GM18508 (cell line): ENCODE measurements at regions not wholly inside any gene's neighbourhood (a gene's known extent, or its start where the extent isn't known, plus 50 kb on each side); places are given as distances from the start of the nearest gene placed in this dataset.
"Not testable (repeated sequence)": the region's sequence is repeated elsewhere in the genome, so short reads cannot be mapped to it uniquely, and the experiment has no call there.

ENCODE experiments used
- ATAC-seq: cut with Tn5 transposase; IDR thresholded peaks from one replicate; pipeline ENCODE4 v1.9.1; 2021; ENCODE audit warnings: moderate number of reproducible peaks; ENCODE audit not compliant: insufficient read depth, unreplicated experiment

- ATAC-seq = no peak
Observed at GRCh38 chr12:33813536-33813935, 208.8 kb upstream of the ALG10 start.

DNA sequence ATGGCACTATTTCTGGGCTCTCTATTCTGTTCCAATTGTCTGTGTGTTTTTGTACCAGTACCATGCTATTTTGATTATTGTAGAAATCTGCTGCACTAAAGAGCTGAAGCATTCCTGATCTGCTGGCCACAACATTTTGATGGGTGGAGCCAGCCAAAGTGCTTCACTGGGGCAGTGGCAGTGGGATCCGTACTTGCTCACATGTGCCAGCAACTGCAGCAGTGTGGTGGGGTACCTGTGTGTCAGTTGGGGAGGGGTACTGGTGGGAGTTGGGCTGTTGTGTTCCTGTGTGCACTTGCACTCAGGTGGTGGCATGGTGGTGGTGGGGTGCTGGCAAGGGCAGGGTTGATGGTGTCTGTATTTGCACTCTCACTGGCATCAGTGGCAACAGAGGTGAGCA, 204.6 kb upstream of the ALG10 start:
- no peak for ATAC-seq

- ATAC-seq = no peak
Observed at GRCh38 chr12:33818313-33818712, 204.0 kb upstream of the ALG10 start.

DNA sequence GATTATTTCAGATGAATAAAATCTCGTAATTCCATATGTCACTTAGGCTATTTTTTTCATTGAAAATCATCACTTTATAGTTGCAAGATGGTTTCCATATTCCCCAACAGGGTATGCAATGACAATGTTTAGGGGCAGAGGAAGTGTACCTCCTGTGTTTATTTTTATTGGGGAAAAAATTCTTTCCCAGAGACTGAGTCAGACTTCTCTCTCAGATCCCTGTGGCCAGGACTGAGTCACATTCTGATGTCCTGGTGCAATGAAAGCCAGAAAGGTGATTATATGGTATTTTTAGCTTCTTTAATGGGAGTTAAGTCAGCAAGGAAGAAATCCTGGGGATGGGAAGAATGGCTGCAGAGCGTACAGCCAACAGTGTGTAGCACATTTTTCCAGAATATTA, 196.9 kb upstream of the ALG10 start:
- no peak for ATAC-seq

DNA sequence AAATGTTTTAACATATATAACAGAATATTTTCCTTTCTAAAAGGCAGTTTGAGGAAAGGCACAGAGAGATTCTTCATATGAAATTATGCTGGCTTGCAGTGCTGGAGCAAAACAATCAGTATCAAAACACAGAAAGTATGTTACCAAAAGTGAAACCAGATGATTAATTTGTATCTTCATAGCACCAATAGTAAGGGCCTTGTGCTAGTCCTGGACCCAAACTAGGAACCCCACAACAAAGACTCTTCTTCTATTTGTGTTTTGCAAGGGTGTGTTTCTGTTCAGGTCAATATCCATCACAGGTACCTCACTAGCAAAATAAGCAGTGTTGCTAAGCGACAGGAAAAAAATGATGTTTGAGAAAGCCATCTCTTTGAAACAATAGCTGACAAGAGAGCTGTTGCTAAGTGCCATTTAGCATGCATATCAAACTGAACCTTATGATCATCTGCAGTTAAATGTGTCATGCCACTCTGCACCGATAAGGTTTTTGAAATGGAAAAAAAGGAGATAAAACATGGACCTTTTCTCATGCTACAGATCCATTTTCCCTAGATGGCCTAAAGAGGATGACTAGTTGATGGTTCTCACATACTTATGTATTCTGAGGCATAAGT, 196.2 kb upstream of the ALG10 start:
- no peak for ATAC-seq

GRCh38 chr12:33828326-33828725, 194.0 kb upstream of the ALG10 start:
- ATAC-seq = no peak

GRCh38 chr12:33830070-33830469, 192.2 kb upstream of the ALG10 start:
- ATAC-seq = no peak

DNA sequence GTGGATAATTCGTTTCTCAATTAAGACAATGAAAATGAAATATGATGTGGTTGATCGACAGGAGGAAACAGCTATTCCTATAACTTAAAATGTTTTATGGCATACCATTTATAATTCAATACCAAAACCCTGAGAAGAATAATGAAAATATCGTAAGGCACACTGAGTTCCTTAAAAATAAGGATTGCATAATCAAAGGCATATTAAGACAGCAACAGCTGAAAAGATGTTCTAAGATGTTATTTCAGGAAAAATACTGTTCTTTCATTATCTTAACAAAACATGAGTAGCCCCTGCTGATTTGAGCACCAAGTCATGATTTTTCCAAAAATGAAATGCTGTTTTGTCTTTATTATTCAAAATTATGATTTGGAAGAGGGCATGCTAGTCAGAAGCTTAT, 189.4 kb upstream of the ALG10 start:
- no peak for ATAC-seq

GRCh38 chr12:33834672-33835071, 187.6 kb upstream of the ALG10 start:
- no peak for ATAC-seq

DNA sequence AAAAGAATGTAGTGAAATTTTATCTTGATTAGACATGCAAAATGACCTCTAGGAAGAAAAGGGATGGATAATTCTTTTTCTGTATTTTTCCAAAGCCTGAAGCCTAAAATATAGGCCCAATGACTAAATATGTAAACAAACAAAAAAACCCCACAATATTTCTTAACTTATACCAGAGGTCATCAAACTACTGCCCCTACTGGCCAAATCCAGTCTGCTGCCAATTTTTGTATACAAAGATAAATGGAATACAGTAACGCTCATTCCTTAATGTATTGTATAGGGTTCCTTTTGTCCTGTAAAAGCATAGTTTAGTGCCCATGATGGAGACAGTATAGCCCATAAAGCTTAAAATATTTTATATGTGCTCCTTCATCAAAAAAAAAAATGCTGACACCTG, 145.7 kb upstream of the ALG10 start:
- ATAC-seq = no peak

GRCh38 chr12:33892425-33892824, 129.9 kb upstream of the ALG10 start:
- ATAC-seq = no peak

- not testable (repeated sequence) for ATAC-seq
Observed at GRCh38 chr12:33920460-33920859, 101.8 kb upstream of the ALG10 start.

DNA sequence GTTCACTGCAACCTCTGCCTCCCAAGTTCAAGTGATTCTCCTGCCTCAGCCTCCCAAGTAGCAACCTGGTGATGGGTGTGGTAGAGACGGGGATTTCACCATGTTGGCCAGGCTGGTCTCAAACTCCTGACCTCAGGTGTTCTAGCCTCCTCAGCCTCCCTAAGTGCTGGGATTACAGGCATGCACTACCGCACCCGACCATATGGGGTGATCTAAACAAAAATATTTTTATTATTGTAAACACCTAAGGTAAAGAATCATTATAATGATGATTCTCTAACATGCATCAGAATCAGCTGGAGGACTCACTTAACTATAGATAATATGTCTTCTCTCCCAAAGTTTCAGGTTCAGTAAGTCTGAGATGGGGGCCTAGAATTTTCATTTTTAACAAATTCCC, 96.2 kb upstream of the ALG10 start:
- ATAC-seq = no peak

- ATAC-seq = not testable (repeated sequence)
Observed at GRCh38 chr12:33937669-33938068, 84.6 kb upstream of the ALG10 start.

DNA sequence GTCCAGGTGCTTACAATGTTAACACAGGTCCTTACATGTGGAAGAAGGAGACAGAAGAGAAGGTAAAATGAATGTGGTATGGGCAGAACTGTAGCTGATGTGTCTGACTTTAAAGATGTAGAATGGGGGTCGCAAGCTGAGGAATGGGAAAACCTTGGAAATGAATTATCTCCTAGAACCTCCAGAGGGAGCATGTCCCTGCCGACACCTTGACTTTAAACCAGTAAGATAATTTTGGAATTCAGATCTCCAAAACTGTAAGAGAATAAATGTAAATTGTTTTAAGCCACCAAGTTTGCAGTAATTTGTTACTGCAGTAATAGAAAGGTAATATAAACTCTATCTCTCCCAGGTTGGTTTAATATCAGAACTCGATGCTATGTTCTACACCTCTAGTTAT, 80.1 kb upstream of the ALG10 start:
- no peak for ATAC-seq

DNA sequence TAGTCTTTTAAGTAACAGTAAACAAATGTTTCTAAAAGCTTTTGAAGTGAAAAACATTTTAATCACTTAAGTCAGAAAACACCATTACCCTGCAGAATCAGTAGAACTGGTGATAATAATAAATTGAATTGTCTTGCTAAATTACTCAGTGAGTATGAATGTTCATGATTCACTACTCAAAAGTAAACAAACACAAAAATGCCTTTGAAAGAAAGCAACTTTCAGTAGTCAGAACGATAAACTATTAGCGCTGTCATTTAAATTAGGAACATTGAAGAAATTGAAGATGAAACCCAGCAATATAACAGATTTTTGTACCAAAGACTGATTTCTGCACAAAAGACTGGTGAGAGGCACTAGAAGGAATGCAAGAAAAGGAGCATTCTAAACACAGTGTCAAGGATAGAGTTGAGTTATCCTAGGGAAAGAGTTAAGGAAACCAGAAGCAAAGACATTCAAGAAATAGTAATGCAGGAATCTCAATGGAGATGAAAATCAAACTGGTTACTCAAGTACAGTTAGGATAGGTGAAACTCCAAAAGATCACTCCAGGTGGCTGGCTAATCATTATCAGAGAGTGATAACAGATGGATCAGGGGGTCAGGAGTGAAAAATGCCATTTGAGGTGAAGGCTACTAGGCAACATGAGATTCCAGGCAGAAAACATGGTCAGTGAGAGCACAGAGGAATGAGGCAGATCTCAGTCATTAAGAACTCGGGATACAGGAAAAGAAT, 77.4 kb upstream of the ALG10 start:
- no peak for ATAC-seq

DNA sequence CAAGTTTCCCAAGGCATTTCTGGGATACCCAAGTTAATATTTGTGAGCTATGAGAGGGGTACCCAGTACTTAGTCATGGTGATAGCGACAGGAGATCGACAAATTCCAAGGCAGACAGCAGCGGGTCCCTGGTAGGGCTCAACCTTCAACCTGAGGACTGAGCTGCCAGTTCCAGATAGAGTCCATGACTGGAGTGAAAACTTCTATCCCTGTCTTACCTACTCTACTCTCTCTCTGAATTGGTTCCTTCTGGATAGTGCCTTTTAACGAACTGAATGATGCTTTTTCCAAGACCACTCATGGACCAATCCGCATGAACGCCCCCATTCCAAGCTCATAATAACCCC, 76.9 kb upstream of the ALG10 start:
- no peak for ATAC-seq

- not testable (repeated sequence) for ATAC-seq
Observed at GRCh38 chr12:33966219-33966618, 56.1 kb upstream of the ALG10 start.

DNA sequence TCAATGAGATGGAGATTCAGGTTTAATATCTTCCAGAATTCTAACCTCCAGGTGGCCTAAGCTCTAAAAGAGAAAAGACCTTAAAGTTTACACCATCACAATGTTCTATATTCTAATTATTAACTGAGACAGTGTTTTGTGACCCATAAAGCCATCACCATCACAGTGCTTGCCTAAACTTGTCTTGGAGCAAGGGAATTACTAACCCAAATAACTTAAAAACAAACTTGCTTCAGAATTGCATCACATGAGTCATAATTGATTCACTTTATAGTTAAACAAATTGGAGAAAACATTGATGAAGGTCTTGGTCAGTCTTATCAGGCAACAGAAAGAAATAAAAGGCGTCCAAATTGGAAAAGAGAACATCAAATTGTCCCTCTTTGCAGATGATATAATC, 54.5 kb upstream of the ALG10 start:
- no peak for ATAC-seq
